HG03108 (cell line): ENCODE measurements at regions not wholly inside any gene's neighbourhood (a gene's known extent, or its start where the extent isn't known, plus 50 kb on each side); places are given as distances from the start of the nearest gene placed in this dataset.
"Not testable (repeated sequence)": the region's sequence is repeated elsewhere in the genome, so short reads cannot be mapped to it uniquely, and the experiment has no call there.

Experiments
- ATAC-seq: cut with Tn5 transposase; IDR thresholded peaks from one replicate; pipeline ENCODE4 v1.9.1; 2021; ENCODE audit warnings: moderate library complexity; ENCODE audit not compliant: unreplicated experiment

DNA sequence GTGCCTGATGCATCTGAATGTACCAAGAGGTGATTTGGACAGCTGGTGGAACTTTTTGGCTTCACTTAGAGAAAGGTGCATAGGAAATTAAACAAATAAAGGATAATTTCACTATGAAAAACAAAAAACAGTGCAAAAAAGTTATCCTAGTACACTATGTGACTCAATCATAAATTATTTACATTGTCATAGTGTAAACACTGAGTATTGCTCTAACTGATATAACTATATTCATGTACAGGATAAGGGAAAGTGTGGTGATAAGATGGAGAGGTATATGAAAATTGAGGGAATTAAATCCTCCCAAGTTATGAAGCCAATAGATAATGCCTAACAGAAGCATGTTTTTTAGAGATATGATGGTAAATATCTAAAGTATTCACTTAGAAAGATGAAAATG lies 50.2 kb upstream of the CPNE4 start:
- no peak for ATAC-seq

DNA sequence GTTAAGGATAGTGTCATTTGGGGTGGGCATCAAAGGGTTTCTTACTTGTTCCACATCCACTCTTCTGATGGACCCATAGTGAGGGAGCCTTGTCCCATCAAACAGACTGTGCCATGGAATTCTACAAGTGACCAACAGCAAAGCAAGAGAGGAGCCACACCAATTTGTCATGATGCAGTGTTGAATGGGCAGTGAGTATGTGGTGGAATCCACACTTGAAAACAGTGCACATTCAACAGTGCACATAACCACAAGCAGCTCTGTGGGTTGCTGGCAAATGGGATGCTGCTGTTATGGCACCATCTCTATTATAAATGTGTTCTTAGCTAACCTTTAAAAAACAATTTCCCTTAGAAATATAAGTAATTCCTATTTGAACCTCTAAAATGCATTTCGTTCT lies 52.5 kb upstream of the CPNE4 start:
- ATAC-seq, result no peak

DNA sequence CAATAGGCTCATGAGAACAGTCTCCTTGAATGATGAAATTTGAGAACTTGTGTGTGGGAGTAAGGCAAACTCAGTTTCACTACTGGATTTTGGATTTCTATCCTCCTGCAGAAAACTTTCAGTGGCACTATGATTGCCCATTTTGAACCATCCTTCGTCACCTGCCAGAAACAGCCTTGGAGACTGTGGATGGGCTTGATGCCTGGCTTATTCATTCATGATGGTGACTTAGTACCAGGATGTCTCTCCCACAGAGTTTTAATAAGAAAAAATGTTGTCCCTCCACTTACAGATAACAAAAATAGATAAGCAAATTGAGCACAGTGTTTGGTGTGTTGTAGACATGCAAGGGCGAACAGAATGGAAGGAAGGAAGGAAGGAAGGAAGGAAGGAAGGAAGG lies 53.5 kb upstream of the CPNE4 start:
- no peak for ATAC-seq

DNA sequence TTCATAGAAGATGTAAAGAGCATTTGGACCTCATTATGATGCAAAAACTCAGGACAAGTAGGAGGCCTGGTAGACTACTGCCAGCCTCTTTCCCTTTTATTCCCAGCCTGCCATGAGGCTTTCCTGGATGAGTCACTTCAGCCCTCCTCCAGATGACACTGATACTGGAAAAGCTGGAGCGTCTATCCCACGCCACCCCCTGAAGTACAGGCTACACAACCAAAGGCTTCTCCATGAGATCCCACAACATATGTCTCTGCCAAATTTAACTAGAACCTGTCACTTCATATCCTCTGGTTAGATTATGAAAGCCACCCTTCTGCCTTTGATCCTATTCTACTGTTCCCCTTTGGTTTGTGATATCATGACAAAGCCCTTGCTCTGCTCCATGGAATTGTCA lies 56.1 kb upstream of the CPNE4 start:
- no peak for ATAC-seq

DNA sequence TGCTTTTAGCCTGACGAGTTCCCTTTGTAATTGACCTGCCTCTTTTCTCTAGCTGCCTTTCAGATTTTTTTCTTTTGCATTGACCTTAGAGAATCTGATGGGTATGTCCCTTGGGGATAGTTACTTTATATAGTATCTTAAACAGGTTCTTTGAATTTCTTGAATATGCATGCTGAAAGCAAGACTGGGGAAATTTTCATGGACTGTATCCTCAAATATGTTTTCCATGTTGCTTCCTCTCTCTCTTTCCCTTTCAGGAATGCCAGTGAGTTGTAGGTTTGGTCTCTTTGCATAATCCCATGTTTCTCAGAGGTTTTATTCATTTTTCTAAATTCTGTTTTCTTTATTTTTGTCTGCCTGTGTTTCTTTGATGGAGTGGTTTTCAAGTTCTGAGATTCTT lies 81.8 kb upstream of the CPNE4 start:
- no peak for ATAC-seq

DNA sequence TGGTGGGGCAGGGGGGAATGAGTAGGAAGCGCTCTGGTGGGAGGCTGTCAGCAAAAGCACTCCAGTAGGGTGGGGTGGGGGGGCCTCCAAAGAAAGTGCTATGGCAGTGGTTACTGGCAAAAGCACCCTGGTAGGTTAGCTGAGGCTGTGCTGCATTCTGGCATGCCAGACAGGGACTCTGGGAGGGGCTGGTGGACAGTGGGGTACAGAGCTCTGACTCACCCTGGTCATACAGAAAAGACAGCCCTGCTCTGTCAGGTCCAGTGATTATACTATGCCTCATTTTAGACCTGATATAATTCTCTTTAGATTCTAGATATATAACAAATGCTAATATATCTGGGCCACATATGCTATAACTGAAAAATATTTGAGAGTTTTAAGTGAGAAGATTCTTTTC lies 82.8 kb upstream of the CPNE4 start:
- ATAC-seq, result no peak

DNA sequence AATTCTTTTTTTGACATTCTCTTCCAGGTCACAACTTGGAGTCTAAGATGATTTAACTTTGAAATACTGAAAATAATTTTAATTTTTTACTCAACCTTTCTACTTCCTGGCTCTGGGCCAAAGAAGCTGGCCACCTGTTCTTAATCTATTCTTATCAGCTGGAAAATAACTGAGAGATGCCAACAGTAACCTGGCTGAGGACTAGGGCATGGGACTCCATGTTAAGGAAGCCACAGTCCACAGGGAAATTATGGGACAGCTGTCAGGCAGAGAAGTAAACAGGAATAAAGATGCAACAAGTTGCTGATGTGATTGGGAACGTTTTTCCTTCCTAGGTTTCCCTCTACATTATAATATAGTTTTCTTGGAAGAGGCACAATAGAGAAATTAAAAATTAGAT lies 84.7 kb upstream of the CPNE4 start:
- ATAC-seq, result no peak

DNA sequence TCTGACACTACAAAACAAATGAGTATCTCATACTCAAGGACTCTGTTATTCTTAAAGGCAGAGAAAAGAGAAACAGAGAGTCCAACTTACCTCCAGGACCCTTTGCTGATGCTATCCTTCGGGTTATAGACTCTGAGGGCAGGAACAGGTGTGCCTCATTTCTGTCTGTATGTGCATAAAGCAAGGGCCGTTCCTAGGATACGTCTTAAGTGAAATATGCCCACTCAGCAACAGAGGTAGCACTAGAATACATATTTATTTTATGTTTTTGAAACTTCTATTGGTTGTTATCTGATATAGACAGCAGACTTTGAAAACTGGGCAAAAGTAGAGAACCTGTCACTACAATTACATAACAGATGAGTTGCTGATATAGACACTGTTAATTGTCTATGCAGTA lies 89.3 kb upstream of the CPNE4 start:
- no peak for ATAC-seq

DNA sequence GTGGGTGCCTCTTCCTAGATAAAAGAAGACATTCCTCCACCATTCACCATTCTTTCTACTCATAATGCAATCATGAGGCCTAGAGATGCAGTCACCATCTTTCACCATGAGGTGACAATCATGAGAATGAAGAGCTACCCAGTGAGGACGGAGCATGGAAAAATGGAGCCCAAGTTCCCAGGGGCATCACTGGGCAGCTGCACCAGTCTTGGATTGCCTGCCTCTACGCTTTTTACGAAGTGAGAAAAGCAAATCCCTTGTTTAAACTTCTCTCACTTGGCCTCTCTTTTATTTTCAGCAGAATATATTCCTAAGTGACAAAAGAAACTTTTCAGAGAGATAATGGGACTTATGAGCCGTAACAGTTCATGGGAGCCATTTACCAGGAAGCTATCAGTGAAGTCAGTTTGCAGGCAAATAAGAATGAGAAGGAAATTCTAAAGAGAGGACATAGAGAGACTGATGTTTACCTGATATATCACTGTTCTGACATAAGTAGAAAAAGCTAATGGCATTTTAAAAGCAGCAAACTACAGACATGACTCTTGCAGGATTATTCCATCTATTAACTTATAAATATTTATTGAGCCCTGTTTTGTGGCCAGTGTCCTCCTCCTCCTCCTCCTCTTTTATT lies 90.0 kb upstream of the CPNE4 start:
- ATAC-seq, result no peak

DNA sequence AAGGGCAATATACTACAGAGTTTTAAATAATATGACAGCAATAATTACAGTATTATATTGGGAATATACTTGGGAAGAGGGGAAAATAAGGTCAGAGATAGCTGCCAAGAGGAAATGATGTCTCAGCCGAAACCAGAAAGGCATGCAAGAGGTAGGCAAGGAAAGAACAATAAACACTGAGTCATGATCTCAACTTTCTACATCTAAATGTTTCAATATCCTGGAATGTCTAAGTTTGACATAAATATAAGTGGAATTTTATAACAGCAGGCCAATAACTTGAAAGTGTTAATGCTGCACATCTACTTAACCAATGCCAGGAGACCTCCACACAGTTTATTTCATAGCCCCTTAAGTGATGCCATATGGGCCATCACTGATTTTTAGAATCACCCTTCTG lies 99.8 kb upstream of the CPNE4 start:
- ATAC-seq, result no peak

DNA sequence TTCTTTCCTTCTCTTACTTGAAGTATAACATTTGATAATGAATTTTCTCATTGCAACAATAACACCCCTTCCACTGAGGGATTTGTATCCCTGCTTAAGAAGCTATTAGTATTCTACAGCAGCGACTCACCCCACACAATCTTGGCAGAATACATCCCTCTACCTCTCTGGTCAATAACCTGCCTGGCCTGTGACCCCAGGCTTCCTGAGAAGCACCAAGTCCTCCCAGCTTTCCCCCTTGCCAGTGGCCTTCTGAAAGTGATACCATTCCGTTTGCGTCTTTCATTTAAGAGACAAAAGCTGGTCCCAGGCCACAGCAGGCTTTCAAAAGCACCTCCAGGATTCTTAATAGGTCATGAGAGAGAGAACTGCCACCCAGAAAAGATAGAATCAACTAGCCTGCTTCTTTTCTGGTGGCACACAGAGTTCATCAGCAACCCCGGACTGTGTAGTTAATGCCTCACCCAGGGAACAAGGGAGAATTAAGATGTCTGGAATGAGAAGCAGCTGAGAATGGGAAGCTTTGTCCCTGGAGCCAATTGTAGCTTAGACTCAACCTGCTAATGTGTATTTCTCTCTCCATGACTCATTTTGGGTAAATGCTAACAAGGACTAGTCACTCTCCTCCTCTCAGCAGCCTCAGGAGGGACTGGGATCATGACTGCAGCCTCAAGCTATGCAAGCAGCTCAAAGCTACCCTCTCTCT lies 101.0 kb upstream of the CPNE4 start:
- ATAC-seq, result no peak

DNA sequence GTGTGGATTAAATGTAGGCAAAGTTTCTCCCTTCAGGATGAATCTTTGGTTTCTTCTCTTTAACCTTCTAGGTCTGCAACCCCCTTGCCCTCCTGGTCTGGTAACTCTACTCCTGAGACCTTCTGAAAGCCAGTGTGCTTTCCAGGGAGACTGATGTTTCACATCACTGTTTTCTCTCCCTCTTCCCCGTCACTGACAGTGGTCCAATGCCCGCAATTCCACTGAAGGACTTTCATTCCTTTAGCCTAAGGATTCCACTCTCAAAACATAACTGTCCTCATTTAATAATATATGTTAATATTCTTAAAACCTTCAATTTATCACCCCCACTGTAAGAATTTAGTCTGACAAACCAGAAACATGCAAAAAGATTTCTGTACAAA lies 101.5 kb upstream of the CPNE4 start:
- no peak for ATAC-seq

DNA sequence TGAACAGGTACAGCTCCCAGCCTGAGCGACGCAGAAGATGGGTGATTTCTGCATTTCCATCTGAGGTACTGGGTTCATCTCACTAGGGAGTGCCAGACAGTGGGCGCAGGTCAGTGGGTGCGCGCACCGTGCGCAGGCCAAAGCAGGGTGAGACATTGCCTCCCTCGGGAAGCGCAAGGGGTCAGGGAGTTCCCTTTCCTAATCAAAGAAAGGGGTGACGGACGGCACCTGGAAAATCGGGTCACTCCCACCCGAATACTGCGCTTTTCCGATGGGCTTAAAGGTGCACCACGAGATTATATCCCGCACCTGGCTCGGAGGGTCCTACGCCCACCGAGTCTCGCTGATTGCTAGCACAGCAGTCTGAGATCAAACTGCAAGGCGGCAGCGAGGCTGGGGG lies 102.1 kb upstream of the CPNE4 start:
- ATAC-seq, result not testable (repeated sequence)

DNA sequence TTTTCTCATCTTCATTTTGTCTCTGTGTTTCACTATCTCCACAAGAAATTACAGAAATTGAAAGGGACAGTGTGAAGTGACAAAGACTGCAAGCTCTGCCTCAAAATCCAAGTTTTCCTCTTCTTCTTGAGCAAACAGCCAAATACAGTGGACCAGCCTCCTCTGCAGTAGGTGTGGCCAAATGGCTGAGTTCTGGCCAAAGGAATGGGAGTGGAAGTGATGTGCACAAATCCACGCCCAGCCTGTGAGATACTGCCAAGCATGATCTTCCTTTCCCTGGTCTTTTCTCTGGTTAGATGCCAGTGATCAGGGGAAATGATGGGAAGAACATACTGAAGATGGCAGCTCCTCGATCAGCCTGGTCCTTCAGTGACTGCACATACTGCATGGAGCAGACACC lies 111.0 kb upstream of the CPNE4 start:
- ATAC-seq, result no peak

DNA sequence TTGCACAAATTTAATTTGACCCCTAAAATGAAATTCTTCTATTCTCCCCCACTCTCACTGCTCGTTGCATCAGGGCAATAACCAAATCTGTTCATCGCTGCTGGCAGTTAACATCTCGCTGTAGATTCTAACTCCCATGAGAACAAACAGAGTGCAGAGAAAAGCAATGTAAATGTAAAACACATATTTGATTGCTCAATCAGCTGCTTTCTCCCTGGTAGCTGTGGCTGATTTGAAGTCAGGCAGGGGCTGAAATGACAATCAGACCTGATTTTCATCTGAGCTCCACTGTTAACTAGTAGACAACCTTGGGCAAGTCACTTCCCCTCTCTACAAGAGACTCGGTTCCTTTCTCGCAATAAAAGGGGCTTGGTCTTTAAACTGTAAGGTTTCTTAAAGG lies 119.8 kb upstream of the CPNE4 start:
- ATAC-seq, result no peak

DNA sequence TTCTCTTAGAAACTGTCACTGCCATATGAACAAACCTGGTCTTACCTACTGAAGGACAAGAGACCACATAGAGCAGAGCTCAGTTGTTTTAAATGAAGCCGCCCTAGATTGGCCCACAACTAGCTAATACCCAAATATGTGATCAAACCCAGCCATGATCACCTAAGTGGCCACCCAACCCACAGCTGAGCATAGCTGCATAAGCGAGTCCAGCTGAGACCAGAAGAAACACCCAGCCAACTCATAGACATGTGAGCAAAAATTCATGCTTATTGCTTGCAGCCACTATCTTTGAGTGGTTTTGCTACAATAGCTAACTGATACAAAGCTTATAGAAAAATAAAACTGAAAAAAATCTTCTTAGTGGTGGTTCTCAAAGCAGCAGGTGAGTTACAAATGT lies 124.3 kb upstream of the CPNE4 start:
- ATAC-seq, result no peak

DNA sequence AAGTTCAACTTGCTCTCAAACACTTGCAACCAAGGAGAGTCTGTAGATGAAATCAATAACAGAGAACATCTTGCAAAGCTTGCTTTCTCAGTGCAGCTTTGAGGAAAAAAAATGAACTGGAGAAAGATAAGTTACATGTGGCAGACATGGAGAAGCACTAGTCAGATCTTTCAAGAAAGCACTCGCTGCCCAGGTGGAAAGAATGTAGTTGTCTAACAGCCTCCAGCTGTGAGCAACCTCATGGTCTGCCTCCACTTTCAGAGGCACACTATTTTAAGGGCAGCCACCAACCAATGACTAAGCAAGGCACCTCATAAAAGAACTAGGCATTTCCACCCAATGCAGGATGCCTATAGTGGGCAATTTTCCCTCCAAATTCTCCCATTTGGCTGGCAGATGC lies 125.4 kb upstream of the CPNE4 start:
- no peak for ATAC-seq

DNA sequence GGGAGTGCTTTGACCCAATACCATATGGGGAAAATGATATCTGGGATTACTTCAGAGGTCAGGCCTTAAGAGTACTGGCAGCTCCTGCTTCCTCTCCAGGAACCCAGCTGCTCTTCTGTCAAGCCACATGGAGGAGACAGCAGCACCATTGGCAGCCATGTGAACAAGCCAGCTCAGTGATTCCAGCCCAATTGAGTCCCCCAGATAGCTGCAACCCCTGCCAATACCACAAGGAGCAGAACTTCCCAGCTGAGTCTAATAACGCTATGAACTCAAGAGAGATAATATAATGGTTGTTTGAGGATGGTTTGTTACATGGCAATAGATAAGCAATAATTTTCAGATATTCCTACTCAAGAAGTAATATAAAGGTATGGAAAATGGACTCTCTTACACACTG lies 126.8 kb upstream of the CPNE4 start:
- ATAC-seq, result no peak

DNA sequence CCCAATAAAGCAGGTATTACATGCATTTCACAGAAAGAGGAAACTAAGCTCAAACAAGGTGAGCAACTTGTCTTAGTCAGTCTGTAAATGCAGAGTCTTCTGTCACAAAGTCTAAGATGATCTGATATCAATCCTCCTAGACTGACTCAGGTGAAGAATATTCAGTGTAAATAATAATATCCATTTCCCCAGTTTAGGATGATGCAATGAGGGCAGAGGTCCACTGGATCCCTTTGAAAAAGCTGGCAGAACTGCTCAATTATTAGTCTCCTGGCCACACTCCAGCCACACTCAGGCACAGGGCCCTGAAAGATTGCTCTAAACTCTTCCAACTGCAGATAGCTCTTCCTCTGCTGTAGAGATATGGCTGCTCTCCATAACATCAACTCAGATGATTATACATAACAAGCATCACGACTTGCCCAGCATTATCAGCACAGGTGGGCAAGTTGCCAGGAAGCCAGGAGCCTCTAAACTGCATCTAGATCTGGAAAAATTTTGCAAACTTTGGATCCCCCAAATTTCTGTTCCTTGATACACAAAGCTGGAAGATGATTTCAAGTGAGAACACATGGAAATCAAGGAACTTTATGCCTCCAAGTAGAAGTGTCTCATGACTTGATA lies 129.8 kb upstream of the CPNE4 start:
- ATAC-seq, result no peak

DNA sequence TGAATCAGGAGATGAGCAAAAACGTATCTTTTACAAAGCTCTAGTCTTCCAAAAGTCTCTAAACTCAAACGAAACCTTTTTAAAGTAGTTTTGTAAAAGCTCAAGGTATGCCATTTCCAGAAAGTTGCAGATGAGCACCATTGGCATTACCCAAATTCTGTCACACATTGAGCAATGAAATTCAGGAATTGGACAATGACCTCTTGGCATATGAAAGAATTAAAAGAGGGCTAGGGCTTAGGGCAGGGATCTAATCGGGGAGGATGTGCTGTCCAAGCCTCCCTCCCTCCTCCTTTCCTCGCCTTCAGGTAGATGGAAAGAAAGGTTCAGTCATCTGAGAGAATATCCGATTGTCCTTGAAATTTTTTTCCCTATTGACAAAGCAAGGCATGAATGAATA lies 133.1 kb upstream of the CPNE4 start:
- ATAC-seq, result no peak

DNA sequence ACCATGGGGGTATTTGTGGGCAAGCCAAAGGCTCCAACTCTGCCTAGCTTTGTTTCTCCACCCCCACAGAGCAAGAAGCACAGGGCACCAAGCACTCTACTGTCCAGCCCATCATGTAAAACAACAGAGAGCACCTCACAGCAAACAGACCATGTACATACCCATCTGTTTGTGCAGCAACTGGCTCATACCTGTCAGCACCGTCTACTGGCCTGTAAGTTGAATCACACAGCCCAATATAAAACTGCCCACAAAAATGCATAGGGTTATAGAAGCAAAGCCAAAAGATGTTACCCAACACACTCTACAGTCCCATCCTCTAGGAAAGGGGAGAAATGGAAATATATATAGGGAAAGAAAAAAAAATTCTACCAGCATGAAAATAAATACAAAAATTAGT lies 139.7 kb upstream of the CPNE4 start:
- ATAC-seq, result no peak

DNA sequence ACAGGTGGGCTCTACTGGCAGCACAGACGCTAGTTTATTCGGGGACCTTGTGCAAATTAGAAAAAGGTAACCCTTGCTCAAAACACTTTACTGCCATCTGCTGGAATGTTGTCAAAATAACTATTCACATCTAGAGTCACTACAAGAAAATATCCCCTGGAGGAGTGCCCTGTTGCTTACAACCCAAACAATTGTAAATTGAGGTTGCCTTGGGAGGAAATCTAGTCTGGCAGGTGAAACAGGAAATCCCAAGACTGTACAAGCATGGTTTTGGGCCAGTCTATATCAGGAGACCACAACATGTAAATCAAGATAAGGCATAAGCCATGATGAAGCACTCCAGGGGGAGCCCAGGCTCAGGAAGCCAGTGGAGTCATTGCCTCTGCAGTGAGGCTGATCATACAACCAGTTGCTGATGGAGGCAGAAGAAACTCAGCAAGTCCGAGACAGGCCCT lies 136.8 kb upstream of the ACP3 start:
- no peak for ATAC-seq

DNA sequence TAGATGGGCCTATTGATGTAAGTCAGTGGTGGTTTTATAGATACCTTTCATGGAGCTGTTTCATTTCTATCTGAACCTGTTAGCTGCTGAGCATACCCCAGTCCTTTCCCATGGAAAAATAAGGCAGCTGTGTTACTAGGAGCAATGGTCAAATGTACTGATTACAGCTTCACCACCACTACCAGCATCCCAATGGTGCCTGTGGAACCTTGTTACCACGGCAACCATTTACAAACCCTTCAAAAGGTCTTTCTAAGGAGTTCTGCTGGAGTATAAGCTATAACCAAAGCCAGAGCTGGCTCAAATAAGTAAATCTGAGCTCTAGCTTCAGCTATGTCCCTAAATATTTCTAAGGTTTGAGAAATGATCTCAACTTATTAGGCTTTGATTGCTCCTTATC lies 133.4 kb upstream of the ACP3 start:
- ATAC-seq, result no peak
